KMS-11 (cell line): ENCODE measurements at regions not wholly inside any gene's neighbourhood (a gene's known extent, or its start where the extent isn't known, plus 50 kb on each side); places are given as distances from the start of the nearest gene placed in this dataset.

Experiments
- H2AFZ ChIP-seq: fragments of 200-600 bp; sonication (generic); 2 replicates; pipeline ENCODE4 v1.6.1; 2016; ENCODE audit warnings: antibody characterized with exemption, mixed run types, low read depth
- H3K27ac ChIP-seq: fragments of 200-600 bp; sonication (generic); 2 replicates; pipeline ENCODE4 v1.6.1; 2016; ENCODE audit warnings: mild to moderate bottlenecking, mixed run types
- H3K27me3 ChIP-seq: fragments of 200-600 bp; sonication (generic); 2 replicates; pipeline ENCODE4 v1.6.1; 2017; ENCODE audit warnings: mild to moderate bottlenecking, low read depth, mixed run types, moderate library complexity; ENCODE audit not compliant: insufficient read depth
- H3K36me3 ChIP-seq: fragments of 200-600 bp; sonication (generic); 2 replicates; pipeline ENCODE4 v1.6.1; 2017; ENCODE audit warnings: mild to moderate bottlenecking, mixed run types; ENCODE audit not compliant: insufficient read depth
- H3K4me1 ChIP-seq: fragments of 200-600 bp; sonication (generic); 2 replicates; pipeline ENCODE4 v1.6.1; 2016; ENCODE audit warnings: mild to moderate bottlenecking, low read depth, mixed run types; ENCODE audit not compliant: poor library complexity, severe bottlenecking
- H3K4me2 ChIP-seq: fragments of 200-600 bp; sonication (generic); 2 replicates; pipeline ENCODE4 v1.7.0; 2016; ENCODE audit warnings: mild to moderate bottlenecking, mixed run types
- H3K4me3 ChIP-seq: fragments of 200-600 bp; sonication (generic); IDR thresholded peaks from 2 replicates; pipeline ENCODE4 v1.6.1; 2017; ENCODE audit warnings: low read depth, low read length, mixed read lengths; ENCODE audit not compliant: insufficient read depth
- H3K79me2 ChIP-seq: fragments of 200-600 bp; sonication (generic); 2 replicates; pipeline ENCODE4 v1.6.1; 2016; ENCODE audit warnings: low read depth, mixed run types; ENCODE audit not compliant: insufficient read depth
- H3K9ac ChIP-seq: fragments of 200-600 bp; sonication (generic); 2 replicates; pipeline ENCODE4 v1.6.1; 2016; ENCODE audit warnings: mild to moderate bottlenecking, mixed run types
- H4K20me1 ChIP-seq: fragments of 200-600 bp; sonication (generic); 2 replicates; pipeline ENCODE4 v1.6.1; 2016; ENCODE audit warnings: mild to moderate bottlenecking, mixed run types; ENCODE audit not compliant: insufficient read depth
- TF ChIP-seq, protein P1 (sequence below): fragments of 200-600 bp; sonication (generic); conservative IDR thresholded peaks from 2 replicates; pipeline ENCODE4 v1.6.1; 2017; ENCODE audit warnings: low read depth, mild to moderate bottlenecking, antibody characterized with exemption, low read length, moderate library complexity, mixed read lengths

DNA sequence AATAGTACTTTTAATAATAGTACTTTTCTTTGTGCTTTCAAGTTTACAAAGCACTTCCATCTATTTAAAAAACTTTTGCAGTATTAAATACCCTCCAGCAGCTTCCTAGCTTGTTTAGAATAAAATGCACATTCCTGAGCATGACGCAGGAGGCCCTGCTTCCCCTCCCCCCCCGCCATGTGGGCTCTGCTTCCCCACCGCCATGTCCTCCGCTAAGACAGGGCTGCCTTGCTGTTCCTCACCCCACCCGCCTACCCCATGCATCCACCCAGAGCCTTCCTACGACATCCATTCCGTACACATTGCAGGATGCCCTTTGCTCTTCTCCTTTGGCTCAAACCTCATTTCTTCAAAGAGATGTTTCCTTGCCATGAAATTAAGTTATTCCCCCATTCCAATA is 205.9 kb upstream of the MSX2 start:
- H3K36me3 ChIP-seq: no peaks in the 10 kb centered on the region
- H4K20me1 ChIP-seq: no peaks in the 10 kb centered on the region
- H3K79me2 ChIP-seq: no peaks in the 10 kb centered on the region
- no peak overlapping the region for H3K9ac ChIP-seq
- no peak overlapping the region for H3K4me2 ChIP-seq
- no peaks in the 10 kb centered on the region for H3K4me1 ChIP-seq
- H2AFZ ChIP-seq: no peak overlapping the region
- no peak overlapping the region for H3K4me3 ChIP-seq
- no peaks in the 10 kb centered on the region for H3K27me3 ChIP-seq
- TF ChIP-seq, protein P1, sequence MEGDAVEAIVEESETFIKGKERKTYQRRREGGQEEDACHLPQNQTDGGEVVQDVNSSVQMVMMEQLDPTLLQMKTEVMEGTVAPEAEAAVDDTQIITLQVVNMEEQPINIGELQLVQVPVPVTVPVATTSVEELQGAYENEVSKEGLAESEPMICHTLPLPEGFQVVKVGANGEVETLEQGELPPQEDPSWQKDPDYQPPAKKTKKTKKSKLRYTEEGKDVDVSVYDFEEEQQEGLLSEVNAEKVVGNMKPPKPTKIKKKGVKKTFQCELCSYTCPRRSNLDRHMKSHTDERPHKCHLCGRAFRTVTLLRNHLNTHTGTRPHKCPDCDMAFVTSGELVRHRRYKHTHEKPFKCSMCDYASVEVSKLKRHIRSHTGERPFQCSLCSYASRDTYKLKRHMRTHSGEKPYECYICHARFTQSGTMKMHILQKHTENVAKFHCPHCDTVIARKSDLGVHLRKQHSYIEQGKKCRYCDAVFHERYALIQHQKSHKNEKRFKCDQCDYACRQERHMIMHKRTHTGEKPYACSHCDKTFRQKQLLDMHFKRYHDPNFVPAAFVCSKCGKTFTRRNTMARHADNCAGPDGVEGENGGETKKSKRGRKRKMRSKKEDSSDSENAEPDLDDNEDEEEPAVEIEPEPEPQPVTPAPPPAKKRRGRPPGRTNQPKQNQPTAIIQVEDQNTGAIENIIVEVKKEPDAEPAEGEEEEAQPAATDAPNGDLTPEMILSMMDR: no peak
- H3K27ac ChIP-seq: no peak overlapping the region

- Histone ChIP-seq H3K4me3 (no peak overlapping the region), H3K4me1 (no peaks in the 10 kb centered on the region), H3K9ac (no peak overlapping the region), H3K36me3 (no peaks in the 10 kb centered on the region), H3K27ac (no peak overlapping the region), H3K27me3 (no peaks in the 10 kb centered on the region), H3K79me2 (no peaks in the 10 kb centered on the region), H3K4me2 (no peak overlapping the region), H2AFZ (no peak overlapping the region), H4K20me1 (no peaks in the 10 kb centered on the region)
- TF ChIP-seq, protein P1: no peak
Measured at GRCh38 chr5:174520420-174521396, 203.7 kb upstream of the MSX2 start.

GRCh38 chr5:174521449-174521848 is 202.9 kb upstream of the MSX2 start:
- TF ChIP-seq, protein P1: no peak
- Histone ChIP-seq H3K4me3 (no peak overlapping the region), H2AFZ (no peak overlapping the region)

DNA sequence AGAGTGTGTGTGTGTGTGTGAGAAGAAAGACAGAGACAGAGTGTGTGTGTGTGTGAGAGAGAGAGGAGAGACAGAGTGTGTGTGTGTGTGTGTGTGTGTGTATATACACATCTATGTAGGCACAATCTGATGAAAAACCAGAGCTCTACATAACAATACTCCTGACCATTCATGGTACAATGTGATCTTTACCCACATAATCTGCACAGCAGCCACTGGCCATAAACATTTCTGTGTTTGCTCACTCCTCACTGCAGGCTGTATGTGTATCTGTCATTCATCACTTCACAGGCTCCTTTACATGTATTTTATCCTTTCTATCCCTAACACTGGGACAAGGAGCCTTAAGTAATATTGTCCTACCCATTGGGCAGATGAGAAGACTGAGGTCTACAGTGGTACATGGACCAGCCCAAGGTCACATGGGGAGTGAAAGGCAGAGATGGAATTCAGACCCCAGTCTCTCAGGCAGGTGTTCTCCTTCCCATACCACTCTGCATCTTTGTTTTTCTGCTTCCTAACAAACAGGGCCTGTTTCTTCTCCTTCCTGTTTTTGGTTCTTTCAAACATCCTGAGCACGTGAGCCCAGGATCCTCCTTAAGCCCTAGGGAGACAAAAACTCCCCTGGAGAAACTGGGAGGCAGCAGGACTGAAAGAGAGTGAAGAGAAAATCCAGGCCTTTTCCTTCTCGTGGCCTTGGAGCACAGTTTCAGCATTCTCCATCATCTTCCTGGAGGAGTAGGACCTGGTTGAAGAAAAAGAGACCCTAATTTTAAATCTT is 201.7 kb upstream of the MSX2 start:
- H2AFZ ChIP-seq: no peak overlapping the region
- no peak overlapping the region for H3K27ac ChIP-seq
- no peaks in the 10 kb centered on the region for H3K27me3 ChIP-seq
- H3K79me2 ChIP-seq: no peaks in the 10 kb centered on the region
- H3K4me3 ChIP-seq: no peak overlapping the region
- no peaks in the 10 kb centered on the region for H3K36me3 ChIP-seq
- H3K9ac ChIP-seq: no peak overlapping the region
- TF ChIP-seq, protein P1: no peak
- no peaks in the 10 kb centered on the region for H3K4me1 ChIP-seq
- no peaks in the 10 kb centered on the region for H4K20me1 ChIP-seq
- no peak overlapping the region for H3K4me2 ChIP-seq

More at GRCh38 chr5:174521449-174521848, 202.9 kb upstream of the MSX2 start:
- Histone ChIP-seq H3K27ac (no peak overlapping the region), H3K9ac (no peak overlapping the region), H3K79me2 (no peaks in the 10 kb centered on the region), H3K4me1 (no peaks in the 10 kb centered on the region), H3K27me3 (no peaks in the 10 kb centered on the region), H4K20me1 (no peaks in the 10 kb centered on the region), H3K36me3 (no peaks in the 10 kb centered on the region), H3K4me2 (no peak overlapping the region)
